ENCODE measurements at regions not wholly inside any gene's neighbourhood (a gene's known extent, or its start where the extent isn't known, plus 50 kb on each side); places are given as distances from the start of the nearest gene placed in this dataset.

DNA sequence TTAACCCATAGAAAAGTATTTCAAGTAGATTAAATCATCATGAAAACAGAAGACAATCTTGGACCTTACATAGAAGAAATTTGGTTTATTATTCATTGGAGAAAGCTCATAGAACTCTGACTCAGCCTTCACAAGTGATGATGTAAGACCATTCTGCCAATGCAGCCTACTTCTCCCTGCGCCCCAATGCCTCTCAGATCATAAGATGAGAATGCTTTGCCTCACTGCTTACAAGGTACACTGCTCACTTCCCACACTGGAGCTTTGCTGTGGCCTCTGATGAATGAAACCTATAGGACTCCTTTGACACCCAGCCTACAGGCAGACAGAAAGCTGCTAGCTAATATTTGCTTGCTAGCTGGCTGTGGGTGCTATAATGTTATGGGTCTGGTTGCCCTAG lies 569.4 kb upstream of the STEAP1 start:
- TF ChIP-seq, protein P1, sequence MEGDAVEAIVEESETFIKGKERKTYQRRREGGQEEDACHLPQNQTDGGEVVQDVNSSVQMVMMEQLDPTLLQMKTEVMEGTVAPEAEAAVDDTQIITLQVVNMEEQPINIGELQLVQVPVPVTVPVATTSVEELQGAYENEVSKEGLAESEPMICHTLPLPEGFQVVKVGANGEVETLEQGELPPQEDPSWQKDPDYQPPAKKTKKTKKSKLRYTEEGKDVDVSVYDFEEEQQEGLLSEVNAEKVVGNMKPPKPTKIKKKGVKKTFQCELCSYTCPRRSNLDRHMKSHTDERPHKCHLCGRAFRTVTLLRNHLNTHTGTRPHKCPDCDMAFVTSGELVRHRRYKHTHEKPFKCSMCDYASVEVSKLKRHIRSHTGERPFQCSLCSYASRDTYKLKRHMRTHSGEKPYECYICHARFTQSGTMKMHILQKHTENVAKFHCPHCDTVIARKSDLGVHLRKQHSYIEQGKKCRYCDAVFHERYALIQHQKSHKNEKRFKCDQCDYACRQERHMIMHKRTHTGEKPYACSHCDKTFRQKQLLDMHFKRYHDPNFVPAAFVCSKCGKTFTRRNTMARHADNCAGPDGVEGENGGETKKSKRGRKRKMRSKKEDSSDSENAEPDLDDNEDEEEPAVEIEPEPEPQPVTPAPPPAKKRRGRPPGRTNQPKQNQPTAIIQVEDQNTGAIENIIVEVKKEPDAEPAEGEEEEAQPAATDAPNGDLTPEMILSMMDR (IDR thresholded peaks at IDR 0.05), result no peak
- TF ChIP-seq EP300 (IDR thresholded peaks at IDR 0.05), result no peak

Measured in esophagus muscularis mucosa (tissue), 3 donors.